ENCODE measurements at regions not wholly inside any gene's neighbourhood (a gene's known extent, or its start where the extent isn't known, plus 50 kb on each side); places are given as distances from the start of the nearest gene placed in this dataset.

- peaks cover 0 to 3% of the 10 kb centered on the region in 2 donors for H3K4me1 ChIP-seq (ENCODE audit: control insufficient read depth in 1 of 2, insufficient read depth in 2 of 2, low read length in 2 of 2)
- no peaks in the 10 kb centered on the region for H3K36me3 Mint-ChIP-seq
- WGBS (ENCODE audit: insufficient coverage), result 100% methylated on average over 1 of the region's 1 CpG
- H3K27me3 ChIP-seq (ENCODE audit: control insufficient read depth in 2 of 2, insufficient read depth in 2 of 2, low read length in 2 of 2), result no peaks in the 10 kb centered on the region
- no peak overlapping the region for H2AFZ ChIP-seq (ENCODE audit: insufficient read depth, low read depth, low read length, poor library complexity, severe bottlenecking)
- no peak overlapping the region for H3K4me3 Mint-ChIP-seq
- H3K79me2 ChIP-seq (ENCODE audit: insufficient read depth, low read length), result no peaks in the 10 kb centered on the region
- no peaks in the 10 kb centered on the region for H4K20me1 ChIP-seq (ENCODE audit: insufficient read depth, low read length)
- no peak for TF ChIP-seq CTCF (IDR thresholded peaks at IDR 0.05)
- DNase-seq, result no peak
- H3K9me3 ChIP-seq (replicated peaks in 1 of 2; ENCODE audit: control insufficient read depth in 1 of 2, insufficient read depth in 1 of 2, low read length in 2 of 2), result no peaks in the 10 kb centered on the region
- intact Hi-C loops (cut with micrococcal nuclease), result no loop called here
- no peaks in the 10 kb centered on the region for H3K36me3 ChIP-seq (replicated peaks in 1 of 2; ENCODE audit: control insufficient read depth in 1 of 2, insufficient read depth in 2 of 2, low read length in 2 of 2)
- H3K27ac ChIP-seq (ENCODE audit: low read depth in 1 of 2, low read length in 2 of 2), result no peak overlapping the region
- peaks cover 0 to 2% (median 0%) of the 10 kb centered on the region in 3 donors for H3K27me3 Mint-ChIP-seq (ENCODE audit: low read depth in 3 of 3)
- H3K9me3 Mint-ChIP-seq, result peaks cover 0 to 4% (median 0%) of the 10 kb centered on the region in 7 donors
- no peak overlapping the region for H3K27ac Mint-ChIP-seq
- H3K9ac ChIP-seq (ENCODE audit: insufficient read depth, low read length, poor library complexity, severe bottlenecking), result no peak overlapping the region
- no peak overlapping the region for H3K4me2 ChIP-seq (replicated peaks; ENCODE audit: extremely low read depth, low read length, poor library complexity, severe bottlenecking)
- H3K4me1 Mint-ChIP-seq, result peaks cover 5% of the 10 kb centered on the region
- no peak overlapping the region for H3K4me3 ChIP-seq (replicated peaks in 1 of 3; ENCODE audit: low read depth in 2 of 3, low read length in 3 of 3)
These were observed 1085.7 kb downstream of the TAF11L14 start for GRCh38 chr5:18720002-18720401.

GRCh38 chr5:18732556-18733479 is 1098.6 kb downstream of the TAF11L14 start:
- no peaks in the 10 kb centered on the region for H3K27me3 ChIP-seq (ENCODE audit: control insufficient read depth in 2 of 2, insufficient read depth in 2 of 2, low read length in 2 of 2)
- no peak overlapping the region for H3K4me3 ChIP-seq (replicated peaks in 1 of 3; ENCODE audit: low read depth in 2 of 3, low read length in 3 of 3)
- no peak for DNase-seq
- WGBS (ENCODE audit: insufficient coverage), result 94% methylated on average over 14 of the region's 16 CpGs
- no peak overlapping the region for H3K9ac ChIP-seq (ENCODE audit: insufficient read depth, low read length, poor library complexity, severe bottlenecking)
- peaks cover 4 to 14% (median 12%) of the 10 kb centered on the region in 7 donors for H3K9me3 Mint-ChIP-seq
- peaks cover 5 to 10% of the 10 kb centered on the region in 2 donors for H3K9me3 ChIP-seq (replicated peaks in 1 of 2; ENCODE audit: control insufficient read depth in 1 of 2, insufficient read depth in 1 of 2, low read length in 2 of 2)
- no peak overlapping the region for H2AFZ ChIP-seq (ENCODE audit: insufficient read depth, low read depth, low read length, poor library complexity, severe bottlenecking)
- intact Hi-C loops (cut with micrococcal nuclease), result no loop called here
- no peak overlapping the region for H3K4me2 ChIP-seq (replicated peaks; ENCODE audit: extremely low read depth, low read length, poor library complexity, severe bottlenecking)
- H4K20me1 ChIP-seq (ENCODE audit: insufficient read depth, low read length), result no peaks in the 10 kb centered on the region
- H3K27me3 Mint-ChIP-seq (ENCODE audit: low read depth in 3 of 3), result peaks cover 0 to 2% (median 0%) of the 10 kb centered on the region in 3 donors
- H3K36me3 ChIP-seq (replicated peaks in 1 of 2; ENCODE audit: control insufficient read depth in 1 of 2, insufficient read depth in 2 of 2, low read length in 2 of 2), result peaks cover 0 to 7% of the 10 kb centered on the region in 2 donors
- H3K36me3 Mint-ChIP-seq, result peaks cover 3 to 14% of the 10 kb centered on the region in 2 donors
- no peaks in the 10 kb centered on the region for H3K79me2 ChIP-seq (ENCODE audit: insufficient read depth, low read length)
- peaks cover 15% of the 10 kb centered on the region for H3K4me1 Mint-ChIP-seq
- H3K4me1 ChIP-seq (ENCODE audit: control insufficient read depth in 1 of 2, insufficient read depth in 2 of 2, low read length in 2 of 2), result peaks cover 0 to 6% of the 10 kb centered on the region in 2 donors
- no peak for TF ChIP-seq CTCF (IDR thresholded peaks at IDR 0.05)
- H3K4me3 Mint-ChIP-seq, result no peak overlapping the region
- H3K27ac ChIP-seq (ENCODE audit: low read depth in 1 of 2, low read length in 2 of 2), result no peak overlapping the region
- H3K27ac Mint-ChIP-seq, result no peak overlapping the region

Data from CD14-positive monocyte (primary cell).